Right ventricle myocardium superior (tissue), 1 donor: ENCODE measurements at regions not wholly inside any gene's neighbourhood (a gene's known extent, or its start where the extent isn't known, plus 50 kb on each side); places are given as distances from the start of the nearest gene placed in this dataset.
A peak's percentile ranks its signal among the peaks of the same experiment; 100 is the strongest.
"Not testable (repeated sequence)": the region's sequence is repeated elsewhere in the genome, so short reads cannot be mapped to it uniquely, and the experiment has no call there.

ENCODE experiments used
- ATAC-seq: fragments of 200-7000 bp; cut with Tn5 transposase; one replicate; pipeline ENCODE4 v1.9.1; 2020; ENCODE audit warnings: mild to moderate bottlenecking; ENCODE audit not compliant: poor library complexity
- DNase-seq: peaks from one replicate; pipeline ENCODE4 v3.0.0-alpha.2; 2020
- intact Hi-C: fragments of 100-400 bp; cut with DNase I; formaldehyde crosslinking; loops from one replicate; pipeline ENCODE4 v1.11.2; 2022
- donor health status: DM: no; HTN: yes; CAD: no; lungs with severe emphysema.

DNA sequence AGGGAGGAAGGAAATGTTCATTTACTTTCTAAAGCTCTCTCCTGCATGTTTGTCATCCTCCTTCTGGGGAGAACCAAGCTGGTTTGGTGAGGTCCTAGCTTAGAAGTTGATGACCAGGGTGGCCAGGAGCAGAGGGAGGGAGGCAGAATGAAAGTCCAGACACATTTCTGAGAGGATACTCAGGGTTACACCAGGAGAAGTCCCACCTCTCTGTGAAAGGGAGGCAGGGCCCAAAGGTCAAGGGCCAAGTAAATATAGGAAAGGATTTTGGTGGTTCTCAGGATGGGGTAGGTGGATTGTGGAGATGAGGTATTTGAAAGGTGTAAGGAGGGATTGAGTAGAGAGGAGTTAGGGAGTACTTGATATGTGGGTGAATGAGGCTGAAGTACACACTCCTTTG is 58.0 kb upstream of the FBXO11 start:
- intact Hi-C loops: no loop called here
- no peak for DNase-seq
- ATAC-seq: no peak

DNA sequence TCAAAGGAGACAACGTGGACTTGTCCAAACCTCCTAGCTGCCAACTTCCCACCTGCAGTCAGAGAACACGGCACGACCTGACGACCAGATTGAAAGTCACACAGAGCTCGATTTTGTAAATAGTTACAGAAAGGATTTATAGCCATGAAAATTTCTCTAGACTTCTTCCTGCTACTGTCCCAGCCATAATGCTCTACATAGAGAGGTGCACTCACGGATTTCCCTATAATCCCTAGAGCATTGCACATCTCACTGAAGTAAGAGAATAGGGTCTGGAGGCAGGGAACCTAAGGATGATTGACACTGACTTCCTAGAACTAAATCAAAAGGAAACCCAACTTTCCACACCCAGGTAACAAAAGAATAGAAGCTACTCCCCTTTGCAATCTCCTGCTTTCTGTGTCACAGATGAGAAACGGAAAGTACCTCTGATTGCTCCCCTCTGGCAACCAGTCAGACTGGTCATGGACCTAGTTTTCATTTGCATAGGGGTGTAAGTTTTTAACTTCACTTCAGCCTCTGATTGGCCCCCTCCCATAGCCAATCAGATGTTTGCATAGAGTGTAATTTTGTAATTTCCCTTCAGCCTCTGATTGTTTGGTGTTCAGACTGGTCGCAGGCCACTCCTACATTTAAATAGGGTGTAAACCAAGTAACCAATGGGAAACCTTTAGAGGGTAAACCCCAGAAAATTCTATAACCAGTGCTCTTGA is 58.6 kb upstream of the FBXO11 start:
- ATAC-seq (no peak), DNase-seq (no peak)
- intact Hi-C loops: no loop called here

DNA sequence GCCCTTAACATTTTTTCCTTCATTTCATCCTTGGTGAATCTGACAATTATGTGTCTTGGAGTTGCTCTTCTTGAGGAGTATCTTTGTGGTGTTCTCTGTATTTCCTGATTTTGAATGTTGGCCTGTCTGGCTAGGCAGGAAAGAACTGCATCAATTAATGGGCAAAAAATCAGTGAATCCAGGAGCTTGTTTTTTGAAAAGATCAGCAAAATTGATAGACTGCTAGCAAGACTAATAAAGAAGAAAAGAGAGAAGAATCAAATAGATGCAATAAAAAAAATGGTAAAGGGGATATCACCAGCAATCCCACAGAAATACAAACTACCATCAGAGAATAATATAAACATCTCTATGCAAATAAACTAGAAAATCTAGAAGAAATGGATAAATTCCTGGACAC is 70.4 kb upstream of the FBXO11 start:
- ATAC-seq, intact Hi-C loops, DNase-seq: not testable (repeated sequence)

DNA sequence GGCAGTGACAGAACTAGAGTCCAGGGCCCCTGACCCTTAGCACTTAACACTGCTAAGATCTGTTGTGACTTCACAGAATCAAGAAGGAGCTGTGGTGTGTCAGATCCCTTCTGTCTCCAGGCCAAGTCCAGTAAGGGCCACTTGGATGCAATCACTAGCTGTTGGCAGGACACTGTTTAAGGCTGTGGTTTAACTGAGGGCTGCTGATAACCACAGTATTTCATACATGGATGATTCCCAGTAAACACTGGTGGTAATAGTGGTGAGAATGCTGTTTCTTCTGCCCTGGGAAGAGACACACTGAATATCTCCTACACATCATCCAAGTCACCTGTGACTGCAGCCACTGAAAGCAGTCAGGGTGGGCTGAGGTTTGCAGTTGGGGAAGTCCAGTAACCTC is 77.7 kb upstream of the FBXO11 start:
- ATAC-seq: peak; percentile 73
- no peak for DNase-seq
- intact Hi-C loops: no loop called here

DNA sequence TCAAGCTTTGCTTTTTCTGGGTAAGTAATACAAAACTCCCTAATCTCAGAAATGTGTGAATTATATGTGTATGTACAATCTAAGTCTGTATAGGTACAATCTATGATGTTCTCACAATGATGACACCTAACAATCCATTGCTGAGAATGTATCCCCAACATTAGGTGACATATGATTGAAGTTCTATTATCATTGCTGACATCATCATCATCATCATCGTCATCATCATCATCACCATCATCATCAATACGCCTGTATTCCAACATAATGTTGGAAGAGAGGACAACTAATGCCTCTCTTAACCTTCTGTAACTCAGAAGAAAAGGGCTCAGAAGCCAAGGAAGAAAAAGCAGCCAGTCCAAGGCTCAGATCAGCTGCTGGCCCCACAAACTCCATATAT is 84.2 kb upstream of the FBXO11 start:
- intact Hi-C loops: no loop called here
- no peak for DNase-seq
- no peak for ATAC-seq

DNA sequence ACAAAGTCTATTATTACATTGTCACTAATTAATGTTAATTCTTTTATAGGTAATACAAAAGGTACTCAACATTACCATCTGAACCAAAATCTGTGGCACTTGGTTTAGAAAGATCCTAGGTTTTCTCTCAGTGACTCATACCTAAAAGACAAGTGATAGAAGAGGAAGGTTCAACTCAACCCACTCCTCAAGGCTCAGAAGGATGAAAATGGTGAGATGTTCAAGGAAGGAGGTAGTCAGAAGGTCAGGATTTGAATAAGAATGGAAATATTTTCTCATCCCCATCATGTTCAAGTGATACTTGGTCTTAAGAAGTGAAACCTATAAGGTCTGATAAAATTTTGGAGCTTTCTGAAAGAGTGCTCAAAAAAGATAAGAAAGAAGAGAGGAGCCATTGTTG is 86.4 kb upstream of the FBXO11 start:
- intact Hi-C loops: no loop called here
- DNase-seq: no peak
- ATAC-seq: no peak

DNA sequence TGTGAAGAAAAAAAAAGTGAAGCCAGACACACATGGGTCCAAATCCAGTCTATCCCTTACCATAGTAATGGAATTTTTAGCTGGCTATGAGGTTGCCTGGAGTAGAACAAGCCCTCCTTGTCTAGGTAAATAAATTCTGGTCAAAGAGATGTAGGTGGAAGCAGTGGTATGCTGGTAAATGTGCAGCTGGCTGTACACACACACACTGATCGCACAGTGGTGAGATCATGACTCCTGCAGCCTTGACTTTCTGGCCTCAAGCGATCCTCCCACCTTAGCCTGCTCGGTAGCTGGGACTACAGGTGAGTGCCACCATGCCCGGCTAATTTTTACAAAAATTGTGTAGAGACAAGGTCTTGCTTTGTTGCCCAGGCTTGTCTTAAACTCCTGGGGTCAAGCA is 90.5 kb upstream of the FBXO11 start:
- no peak for DNase-seq

DNA sequence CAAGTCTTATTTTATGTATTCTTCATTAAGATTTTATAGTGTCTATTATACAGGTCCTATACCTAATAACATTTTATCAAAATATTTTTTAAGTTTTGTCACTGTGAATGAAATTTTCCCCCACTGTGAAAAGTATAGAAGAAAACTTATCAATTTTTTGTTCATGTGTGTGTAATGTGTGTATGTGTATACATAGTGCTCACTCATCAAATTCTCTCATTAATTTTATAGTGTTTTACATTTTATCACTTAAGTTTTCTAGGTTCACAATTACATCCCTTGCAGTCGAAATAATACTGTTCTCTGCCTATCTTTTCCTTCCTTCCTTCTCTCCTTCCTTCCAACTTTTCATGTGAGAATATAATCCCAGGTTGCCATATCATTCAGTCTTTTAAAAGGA is 93.2 kb upstream of the FBXO11 start:
- intact Hi-C loops: no loop called here
- DNase-seq (no peak), ATAC-seq (no peak)

More for the DNA sequence above, 90.5 kb upstream of the FBXO11 start:
- no peak for ATAC-seq
- intact Hi-C loops: no loop called here

DNA sequence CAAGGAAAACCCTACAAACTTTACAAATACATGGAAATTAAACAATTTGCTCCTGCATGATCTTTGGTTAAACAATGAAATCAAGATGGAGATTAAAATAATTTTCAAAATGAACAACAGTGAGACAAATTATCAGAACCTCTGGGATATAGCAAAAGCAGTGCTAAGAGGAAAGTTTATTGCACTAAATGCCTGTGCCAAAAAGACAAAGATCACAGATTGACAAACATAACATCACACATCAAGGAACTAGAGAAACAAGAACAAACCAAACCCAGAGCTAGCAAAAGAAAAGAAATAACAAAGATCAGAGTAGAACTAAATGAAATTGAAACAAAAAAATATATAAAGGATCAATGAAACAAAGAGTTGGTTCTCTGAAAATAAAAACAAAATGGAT is 95.2 kb upstream of the FBXO11 start:
- DNase-seq (no peak), ATAC-seq (no peak)
- intact Hi-C loops: no loop called here

DNA sequence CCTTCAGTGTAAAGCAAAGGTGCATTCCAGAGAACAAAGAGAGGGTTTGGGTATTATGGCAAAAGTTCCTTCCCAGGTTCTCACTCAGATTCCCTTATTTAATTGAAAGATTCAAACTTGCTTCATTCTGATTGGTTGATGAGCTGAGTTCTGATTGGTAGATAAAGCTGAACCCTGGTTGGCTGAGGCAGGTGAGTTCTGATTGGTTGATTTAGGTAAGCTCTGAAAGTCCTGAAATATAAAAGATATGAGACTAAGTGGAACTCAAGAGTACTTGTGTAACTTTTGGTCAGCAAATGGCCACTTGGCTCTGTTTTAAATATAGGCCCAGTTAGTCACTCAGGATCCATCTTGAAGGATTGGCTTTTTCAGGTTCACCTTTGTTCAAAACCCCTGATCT is 99.8 kb upstream of the FBXO11 start:
- ATAC-seq (no peak), DNase-seq (no peak)
- intact Hi-C loops: no loop called here

DNA sequence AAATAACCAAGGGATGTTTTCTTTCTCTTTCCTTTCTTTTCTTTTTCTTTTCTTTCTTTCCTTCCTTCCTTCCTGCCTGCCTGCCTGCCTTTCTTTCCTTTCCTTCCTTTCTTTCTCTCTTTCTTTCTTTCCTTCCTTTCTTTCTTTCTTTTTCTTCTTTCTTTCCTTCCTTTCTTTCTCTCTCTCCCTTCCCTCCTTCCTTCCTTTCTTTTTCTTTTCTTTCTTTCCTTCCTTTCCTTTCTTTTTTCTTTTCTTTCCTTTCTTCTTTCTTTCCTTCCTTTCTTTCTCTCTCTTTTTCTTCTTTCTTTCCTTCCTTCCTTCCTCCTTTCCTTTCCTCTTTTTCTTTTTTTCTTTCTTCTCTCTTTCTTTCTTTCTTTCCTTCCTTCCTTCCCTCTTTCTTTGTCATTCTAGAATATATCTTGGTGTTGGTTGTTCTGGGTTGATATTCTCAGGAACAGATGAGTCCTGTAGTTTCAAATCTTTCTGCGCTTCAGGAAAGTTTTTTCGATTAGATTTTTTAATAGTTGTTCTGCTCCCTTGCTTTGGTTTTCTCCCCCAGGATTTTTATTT is 101.5 kb upstream of the FBXO11 start:
- DNase-seq (no peak), ATAC-seq (no peak)
- intact Hi-C loops: no loop called here

DNA sequence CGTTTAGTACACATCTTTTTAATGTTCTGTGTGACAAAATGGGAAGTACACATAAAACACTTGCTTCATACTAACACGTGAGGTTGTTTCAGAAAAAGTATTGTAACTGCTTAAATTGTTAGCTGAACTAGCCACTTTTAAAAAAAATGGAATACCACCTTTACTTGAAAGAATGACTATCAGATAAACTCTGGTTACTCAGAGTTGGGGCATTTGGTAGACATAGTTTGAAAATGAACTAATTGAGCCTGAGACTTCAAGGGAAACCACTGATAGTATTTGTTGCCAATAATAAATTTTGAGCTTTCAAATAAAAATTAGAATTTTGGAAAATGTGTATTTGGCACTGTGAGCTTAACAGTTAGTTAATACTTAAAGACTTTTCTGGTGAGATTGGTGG is 103.0 kb upstream of the FBXO11 start:
- intact Hi-C loops: no loop called here
- ATAC-seq: no peak
- no peak for DNase-seq

DNA sequence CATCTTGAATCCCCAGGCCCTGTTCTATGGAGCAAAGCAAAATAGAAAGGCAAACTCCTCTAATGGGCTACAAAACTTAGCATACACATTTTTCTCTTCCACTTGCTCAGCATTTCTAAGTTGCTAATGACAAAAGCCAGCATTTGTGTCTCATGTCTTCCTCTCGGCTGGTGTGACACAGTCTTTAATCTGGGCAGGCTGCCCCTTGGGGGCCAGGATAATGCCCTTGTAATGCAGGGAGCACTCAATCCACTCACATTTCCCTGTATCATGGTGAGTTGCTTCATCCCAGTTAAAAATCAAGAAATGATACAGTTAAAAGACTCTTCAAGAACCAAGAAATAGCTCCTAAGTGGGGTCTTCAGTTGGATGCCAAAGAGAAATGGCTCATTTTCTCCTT is 109.1 kb upstream of the FBXO11 start:
- DNase-seq: no peak
- intact Hi-C loops: no loop called here
- ATAC-seq: no peak

DNA sequence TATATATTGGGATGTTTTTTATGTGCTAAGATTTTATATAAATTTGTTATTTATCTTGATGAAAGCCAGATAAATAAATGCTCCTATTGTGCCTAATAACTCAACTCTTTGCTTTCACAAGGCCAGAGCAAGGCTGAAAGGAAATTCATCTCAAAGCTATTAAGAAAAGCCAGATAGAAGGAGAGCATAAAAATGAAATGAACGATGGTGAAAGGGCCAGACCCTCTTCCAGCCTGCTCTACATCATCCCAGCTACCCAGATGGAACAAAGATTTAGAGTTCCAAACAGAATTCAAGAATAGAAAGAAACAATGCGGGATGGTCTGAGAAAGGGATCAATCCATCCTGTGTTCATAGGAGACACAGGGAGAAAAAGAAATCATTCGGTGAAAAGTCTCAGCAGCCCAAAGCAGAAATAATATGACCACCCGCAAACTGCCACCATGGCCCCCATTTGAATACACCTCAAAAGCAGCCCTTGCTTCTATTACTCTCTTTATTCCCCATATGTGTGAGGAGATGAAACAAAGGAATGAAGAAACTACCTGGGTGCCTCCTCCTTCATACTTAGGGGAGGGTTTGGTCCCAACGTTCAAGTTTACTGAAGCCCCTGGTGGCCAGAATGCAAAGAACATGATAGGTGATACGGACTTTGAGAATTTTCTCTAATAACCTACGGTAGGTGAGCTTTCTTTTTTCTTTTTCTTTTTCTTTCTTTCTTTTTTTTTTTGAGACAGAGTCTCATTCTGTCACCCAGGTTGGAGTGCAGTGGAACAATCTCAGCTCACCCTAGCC is 110.1 kb upstream of the FBXO11 start:
- intact Hi-C loops: no loop called here
- DNase-seq: no peak
- no peak for ATAC-seq

DNA sequence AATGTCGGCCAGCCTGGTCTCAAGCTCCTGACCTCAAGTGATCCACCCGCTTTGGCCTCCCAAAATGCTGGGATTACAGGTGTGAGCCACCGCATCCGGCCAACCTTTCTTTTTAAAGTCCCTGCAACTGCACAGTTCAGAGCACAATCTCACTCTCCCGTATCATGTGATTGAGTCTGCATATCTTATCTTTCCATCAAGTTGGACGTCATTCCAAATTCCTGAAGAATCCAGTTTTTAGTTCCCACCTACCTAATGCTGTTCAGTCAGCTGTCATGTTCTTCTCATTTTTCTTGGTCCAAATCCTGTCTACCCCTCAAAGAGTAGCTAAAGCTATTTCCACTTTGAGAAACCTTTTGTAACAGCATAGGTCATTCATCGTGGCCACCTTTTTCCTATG is 110.8 kb upstream of the FBXO11 start:
- ATAC-seq (no peak), DNase-seq (no peak)
- intact Hi-C loops: no loop called here

DNA sequence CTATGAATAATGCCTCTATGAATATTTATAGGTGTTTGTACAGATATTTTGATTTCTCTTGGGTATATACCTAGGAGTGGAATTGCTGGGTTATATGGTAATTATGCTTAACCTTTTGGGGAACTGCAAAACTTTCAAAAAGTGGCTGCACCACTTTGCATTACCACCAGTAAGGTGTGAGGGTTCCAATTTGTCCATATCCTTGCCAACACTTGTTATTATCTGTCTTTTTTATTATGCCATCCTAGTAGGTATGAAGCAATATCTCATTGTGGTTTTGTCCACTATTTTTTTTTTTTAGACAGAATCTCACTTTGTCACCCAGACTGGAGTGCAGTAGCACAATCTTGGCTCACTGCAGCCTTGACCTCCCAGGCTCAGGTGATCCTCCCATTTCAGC is 112.2 kb upstream of the FBXO11 start:
- ATAC-seq: no peak
- no peak for DNase-seq
- intact Hi-C loops: no loop called here

DNA sequence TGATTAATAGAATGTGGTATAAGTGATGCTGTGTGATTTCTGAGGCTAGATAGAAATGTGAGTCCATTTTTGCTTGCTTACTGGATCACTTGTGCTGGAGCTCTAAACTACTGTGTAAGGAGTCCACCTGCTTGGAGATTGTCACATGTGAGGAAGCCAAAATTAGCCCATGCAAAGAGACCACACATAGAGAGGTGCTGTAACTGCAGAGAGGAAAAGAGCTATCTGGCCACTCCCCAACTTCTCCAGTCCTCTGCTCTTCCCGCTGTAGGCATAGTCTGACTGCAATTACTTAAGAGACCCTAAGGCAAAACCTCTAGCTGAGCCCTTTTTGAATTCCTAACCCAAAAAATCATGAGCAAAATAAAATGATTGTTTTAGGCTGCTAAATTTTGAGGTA is 120.6 kb upstream of the FBXO11 start:
- ATAC-seq: no peak
- DNase-seq: no peak
- intact Hi-C loops: no loop called here

DNA sequence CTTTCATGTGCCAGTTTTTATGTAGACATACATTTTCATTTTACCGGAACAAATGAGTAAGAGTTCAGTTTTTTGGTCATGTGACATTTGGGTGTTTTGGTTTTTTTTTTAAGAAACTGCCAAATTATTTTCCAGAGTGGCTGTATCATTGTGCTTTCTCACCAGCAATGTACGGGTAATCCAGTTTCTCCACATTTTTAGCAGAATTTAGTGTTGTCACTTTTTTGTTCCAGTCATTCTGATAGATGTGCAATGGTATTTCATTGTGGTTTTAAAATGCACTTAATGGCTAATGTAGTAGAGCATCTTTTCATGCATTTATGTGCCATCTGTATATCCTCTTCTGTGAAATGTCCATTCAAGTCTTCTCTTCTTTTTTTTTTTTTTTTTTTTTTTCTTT is 126.5 kb upstream of the FBXO11 start:
- intact Hi-C loops: no loop called here
- DNase-seq (no peak), ATAC-seq (no peak)

DNA sequence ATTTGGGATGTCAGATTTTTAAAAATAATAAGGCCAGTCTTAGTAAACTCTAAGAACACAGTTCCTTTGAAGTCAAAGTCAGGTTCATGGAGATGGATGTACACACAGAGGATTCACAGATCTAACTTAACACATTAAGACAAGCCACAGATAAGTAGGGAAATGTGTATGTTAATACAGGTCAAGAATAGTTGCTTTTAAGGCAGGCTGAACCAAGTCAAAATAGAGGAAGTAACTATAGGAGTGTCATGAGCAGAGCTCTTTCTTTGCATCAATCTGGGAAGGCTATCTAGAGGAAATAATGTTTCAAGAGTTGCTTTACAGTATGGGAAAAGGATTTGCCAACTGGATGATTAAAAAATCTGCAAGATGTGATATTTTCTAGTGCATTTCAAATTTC is 128.0 kb upstream of the FBXO11 start:
- DNase-seq (no peak), ATAC-seq (no peak)

DNA sequence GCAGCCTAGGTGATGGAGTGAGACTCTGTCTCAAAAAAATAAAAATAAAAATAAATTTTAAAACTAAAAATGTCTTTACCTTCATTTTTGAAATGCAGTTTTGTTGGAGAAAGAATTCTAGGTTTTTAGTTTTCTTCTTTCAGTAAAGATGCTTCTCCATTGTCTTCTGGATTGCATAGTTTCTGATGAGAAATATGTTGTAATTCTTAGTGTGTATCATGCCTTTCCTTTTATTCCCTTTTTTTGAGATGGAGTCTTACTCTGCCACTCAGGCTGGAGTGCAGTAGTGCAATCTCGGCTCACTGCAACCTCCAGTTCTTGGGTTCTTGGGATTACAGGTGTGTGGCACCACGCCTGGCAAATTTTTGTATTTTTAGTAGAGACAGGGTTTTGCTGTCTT is 130.0 kb upstream of the FBXO11 start:
- ATAC-seq (no peak), DNase-seq (no peak)
- intact Hi-C loops: no loop called here

More for the DNA sequence above, 128.0 kb upstream of the FBXO11 start:
- intact Hi-C loops: no loop called here
